H9 (cell line): ENCODE measurements at regions not wholly inside any gene's neighbourhood (a gene's known extent, or its start where the extent isn't known, plus 50 kb on each side); places are given as distances from the start of the nearest gene placed in this dataset.

Experiments
- DNase-seq: peaks from one replicate; pipeline ENCODE4 v3.0.0-alpha.2; 2017
- H2AFZ ChIP-seq: one replicate; pipeline ENCODE4 v1.6.1; 2013; ENCODE audit warnings: mild to moderate bottlenecking, low read length, control low read depth, moderate library complexity
- H2AK5ac ChIP-seq: 2 replicates; pipeline ENCODE4 v1.6.1; 2013; ENCODE audit warnings: low read length, control low read depth, mixed read lengths; ENCODE audit not compliant: insufficient read length
- H2BK120ac ChIP-seq: one replicate; pipeline ENCODE4 v1.6.1; 2013; ENCODE audit warnings: low read depth, mild to moderate bottlenecking, low read length, control low read depth, inconsistent platforms; ENCODE audit not compliant: poor library complexity, severe bottlenecking
- H2BK12ac ChIP-seq: 2 replicates; pipeline ENCODE4 v1.6.1; 2013; ENCODE audit warnings: low read length, control low read depth, mixed read lengths, low read depth; ENCODE audit not compliant: insufficient read length
- H2BK15ac ChIP-seq: 2 replicates; pipeline ENCODE4 v1.6.1; 2013; ENCODE audit warnings: low read depth, low read length, control low read depth
- H2BK20ac ChIP-seq: one replicate; pipeline ENCODE4 v1.6.1; 2013; ENCODE audit warnings: low read depth, mild to moderate bottlenecking, low read length, control low read depth, inconsistent platforms; ENCODE audit not compliant: poor library complexity, severe bottlenecking
- H2BK5ac ChIP-seq: 2 replicates; pipeline ENCODE4 v1.6.1; 2013; ENCODE audit warnings: low read length, control low read depth, mixed read lengths; ENCODE audit not compliant: insufficient read length
- H3K14ac ChIP-seq: 2 replicates; pipeline ENCODE4 v1.6.1; 2013; ENCODE audit warnings: low read length, control low read depth; ENCODE audit not compliant: insufficient read depth
- H3K18ac ChIP-seq: 2 replicates; pipeline ENCODE4 v1.6.1; 2013; ENCODE audit warnings: low read depth, mild to moderate bottlenecking, mixed read lengths, low read length, control low read depth; ENCODE audit not compliant: insufficient read length
- H3K23ac ChIP-seq: 2 replicates; pipeline ENCODE4 v1.6.1; 2013; ENCODE audit warnings: low read length, control low read depth, mixed read lengths, low read depth; ENCODE audit not compliant: insufficient read length
- H3K23me2 ChIP-seq: 2 replicates; pipeline ENCODE4 v1.6.1; 2013; ENCODE audit warnings: low read depth, mild to moderate bottlenecking, mixed read lengths, low read length, control low read depth; ENCODE audit not compliant: insufficient read length, poor library complexity, severe bottlenecking
- H3K27ac ChIP-seq: 2 replicates; pipeline ENCODE4 v1.5.1; 2013; ENCODE audit warnings: low read length, control low read depth, mixed read lengths, low read depth; ENCODE audit not compliant: insufficient read length
- H3K27me3 ChIP-seq: 2 replicates; pipeline ENCODE4 v1.6.1; 2013; ENCODE audit warnings: low read length, control low read depth, inconsistent platforms; ENCODE audit not compliant: insufficient read depth
- H3K4ac ChIP-seq: 2 replicates; pipeline ENCODE4 v1.6.1; 2013; ENCODE audit warnings: low read depth, mild to moderate bottlenecking, control low read depth, inconsistent platforms, low read length, moderate library complexity
- H3K4me1 ChIP-seq: 2 replicates; pipeline ENCODE4 v1.6.1; 2013; ENCODE audit warnings: low read length, control low read depth, inconsistent platforms; ENCODE audit not compliant: insufficient read depth
- H3K4me2 ChIP-seq: 2 replicates; pipeline ENCODE4 v1.6.1; 2013; ENCODE audit warnings: low read length, control low read depth, mixed read lengths; ENCODE audit not compliant: insufficient read length, insufficient read depth
- H3K56ac ChIP-seq: 2 replicates; pipeline ENCODE4 v1.6.1; 2013; ENCODE audit warnings: low read depth, mild to moderate bottlenecking, mixed read lengths, low read length, control low read depth; ENCODE audit not compliant: insufficient read length
- H3K79me1 ChIP-seq: 2 replicates; pipeline ENCODE4 v1.6.1; 2013; ENCODE audit warnings: low read depth, mild to moderate bottlenecking, moderate library complexity, low read length, control low read depth, inconsistent platforms; ENCODE audit not compliant: insufficient read depth, poor library complexity, severe bottlenecking
- H3K79me2 ChIP-seq: 2 replicates; pipeline ENCODE4 v1.6.1; 2013; ENCODE audit warnings: low read length, control low read depth, inconsistent platforms; ENCODE audit not compliant: insufficient read depth
- H3K9ac ChIP-seq: 2 replicates; pipeline ENCODE4 v1.6.1; 2013; ENCODE audit warnings: low read length, control low read depth, mixed read lengths; ENCODE audit not compliant: insufficient read length; ENCODE audit errors: extremely low read depth
- H3K9me3 ChIP-seq: one replicate; pipeline ENCODE4 v1.6.1; 2013; ENCODE audit warnings: low read depth, low read length, inconsistent platforms; ENCODE audit not compliant: control insufficient read depth
- H3T11ph ChIP-seq: one replicate; pipeline ENCODE4 v1.6.1; 2013; ENCODE audit warnings: mild to moderate bottlenecking, low read length, control low read depth, inconsistent platforms
- H4K20me1 ChIP-seq: one replicate; pipeline ENCODE4 v1.6.1; 2013; ENCODE audit not compliant: control insufficient read depth, insufficient read length, insufficient read depth
- H4K5ac ChIP-seq: 2 replicates; pipeline ENCODE4 v1.6.1; 2013; ENCODE audit warnings: low read depth, mild to moderate bottlenecking, mixed read lengths, low read length, control low read depth; ENCODE audit not compliant: insufficient read length
- H4K8ac ChIP-seq: replicated peaks from 2 replicates; pipeline ENCODE4 v1.6.1; 2013; ENCODE audit warnings: low read length, control low read depth, mixed read lengths, low read depth; ENCODE audit not compliant: insufficient read length
- H4K91ac ChIP-seq: 2 replicates; pipeline ENCODE4 v1.6.1; 2013; ENCODE audit warnings: low read depth, mild to moderate bottlenecking, moderate library complexity, mixed read lengths, low read length, control low read depth; ENCODE audit not compliant: insufficient read length
- H3K27ac Mint-ChIP-seq, 3 experiments: 2 replicates in 2 of 3; 3 replicates in 1 of 3; pipeline ENCODE4 v1.8.0; 2020 to 2021; ENCODE audit warnings: mixed read lengths in 3 of 3, mild to moderate bottlenecking in 1 of 3, moderate library complexity in 1 of 3
- H3K27me3 Mint-ChIP-seq: 2 replicates; pipeline ENCODE4 v1.8.0; 2021; ENCODE audit warnings: low read depth, mild to moderate bottlenecking, moderate library complexity, mixed read lengths
- H3K36me3 Mint-ChIP-seq, 3 experiments: 2 replicates in 2 of 3; 3 replicates in 1 of 3; pipeline ENCODE4 v1.8.0; 2020 to 2021; ENCODE audit warnings: low read depth in 3 of 3, mixed read lengths in 3 of 3; ENCODE audit not compliant: insufficient read depth in 1 of 3
- H3K4me1 Mint-ChIP-seq, 2 experiments: 2 replicates each; pipeline ENCODE4 v1.8.0; 2020; ENCODE audit warnings: mixed read lengths in 2 of 2
- H3K4me3 Mint-ChIP-seq, 2 experiments: 2 replicates in 1 of 2; 3 replicates in 1 of 2; pipeline ENCODE4 v1.8.0; 2020 to 2021; ENCODE audit warnings: mild to moderate bottlenecking in 2 of 2, mixed read lengths in 2 of 2, moderate library complexity in 1 of 2
- H3K9me3 Mint-ChIP-seq, 2 experiments: 2 replicates in 1 of 2; 3 replicates in 1 of 2; pipeline ENCODE4 v1.8.0; 2020; ENCODE audit warnings: mild to moderate bottlenecking in 2 of 2, mixed read lengths in 2 of 2, moderate library complexity in 1 of 2
- WGBS: extraction: QIAGEN DNeasy Blood & Tissue Kit; methylation state at CpG from one replicate; pipeline ENCODE4 v1.1.7; 2013; ENCODE audit warnings: missing lambda C conversion rate, low lambda C conversion rate, mixed read lengths; ENCODE audit not compliant: insufficient read length; ENCODE audit errors: extremely low coverage; 5-methylcytosine and 5-hydroxymethylcytosine counted together
- TF ChIP-seq, protein P1 (sequence below): fragments of 200-600 bp; sonication (generic); conservative IDR thresholded peaks from 3 replicates; pipeline ENCODE4 v1.8.0; 2021; ENCODE audit warnings: antibody characterized with exemption, mild to moderate bottlenecking

DNA sequence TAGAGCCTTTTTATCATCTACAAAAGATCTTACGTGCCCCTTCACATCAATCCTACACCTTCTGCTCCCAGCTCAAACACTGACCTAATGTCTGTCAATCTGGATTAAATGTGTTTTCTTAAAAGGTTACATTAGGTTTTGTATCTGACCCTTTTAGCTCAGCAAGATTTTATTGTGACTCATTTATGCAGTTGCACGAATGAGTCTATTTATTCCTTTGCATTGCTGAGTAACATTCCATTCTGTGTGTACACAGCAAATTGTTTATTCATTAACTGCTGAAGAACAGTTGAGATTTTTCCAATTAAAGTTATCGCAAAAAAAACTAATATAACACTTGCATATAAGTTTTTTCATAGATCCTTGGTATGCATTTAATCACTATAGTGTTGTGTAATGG lies 253.9 kb upstream of the GPC6 start:
- Histone ChIP-seq H4K5ac (no peak overlapping the region), H3K79me2 (no peaks in the 10 kb centered on the region), H4K91ac (no peak overlapping the region), H3K9ac (no peak overlapping the region), H2BK12ac (no peak overlapping the region), H2AFZ (no peak overlapping the region), H4K8ac (no peak overlapping the region), H2BK120ac (no peak overlapping the region), H3T11ph (no peak overlapping the region), H3K4me2 (no peak overlapping the region), H2BK5ac (no peak overlapping the region), H2BK15ac (no peak overlapping the region), H3K4me1 (no peaks in the 10 kb centered on the region), H3K9me3 (no peaks in the 10 kb centered on the region), H3K4ac (no peak overlapping the region), H3K14ac (no peak overlapping the region), H2BK20ac (no peak overlapping the region), H3K27ac (no peak overlapping the region), H2AK5ac (no peak overlapping the region), H3K27me3 (no peaks in the 10 kb centered on the region), H3K79me1 (no peaks in the 10 kb centered on the region), H4K20me1 (no peaks in the 10 kb centered on the region), H3K23ac (no peak overlapping the region), H3K23me2 (no peaks in the 10 kb centered on the region), H3K18ac (no peak overlapping the region), H3K56ac (no peak overlapping the region)
- no peak overlapping the region for H3K4me3 Mint-ChIP-seq
- WGBS: no CpG with 5 or more reads among the region's 3 CpGs
- TF ChIP-seq, protein P1, sequence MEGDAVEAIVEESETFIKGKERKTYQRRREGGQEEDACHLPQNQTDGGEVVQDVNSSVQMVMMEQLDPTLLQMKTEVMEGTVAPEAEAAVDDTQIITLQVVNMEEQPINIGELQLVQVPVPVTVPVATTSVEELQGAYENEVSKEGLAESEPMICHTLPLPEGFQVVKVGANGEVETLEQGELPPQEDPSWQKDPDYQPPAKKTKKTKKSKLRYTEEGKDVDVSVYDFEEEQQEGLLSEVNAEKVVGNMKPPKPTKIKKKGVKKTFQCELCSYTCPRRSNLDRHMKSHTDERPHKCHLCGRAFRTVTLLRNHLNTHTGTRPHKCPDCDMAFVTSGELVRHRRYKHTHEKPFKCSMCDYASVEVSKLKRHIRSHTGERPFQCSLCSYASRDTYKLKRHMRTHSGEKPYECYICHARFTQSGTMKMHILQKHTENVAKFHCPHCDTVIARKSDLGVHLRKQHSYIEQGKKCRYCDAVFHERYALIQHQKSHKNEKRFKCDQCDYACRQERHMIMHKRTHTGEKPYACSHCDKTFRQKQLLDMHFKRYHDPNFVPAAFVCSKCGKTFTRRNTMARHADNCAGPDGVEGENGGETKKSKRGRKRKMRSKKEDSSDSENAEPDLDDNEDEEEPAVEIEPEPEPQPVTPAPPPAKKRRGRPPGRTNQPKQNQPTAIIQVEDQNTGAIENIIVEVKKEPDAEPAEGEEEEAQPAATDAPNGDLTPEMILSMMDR: no peak
- DNase-seq: no peak
- H3K9me3 Mint-ChIP-seq: peaks cover 0 to 4% of the 10 kb centered on the region in 2 experiments; a peak in 1 of 5 replicates
- H3K27ac Mint-ChIP-seq: no peak overlapping the region; a peak in 1 of 7 replicates
- no peaks in the 10 kb centered on the region for H3K27me3 Mint-ChIP-seq
- no peaks in the 10 kb centered on the region for H3K4me1 Mint-ChIP-seq
- H3K36me3 Mint-ChIP-seq: peaks cover 0 to 1% (median 0%) of the 10 kb centered on the region in 3 experiments; a peak in 2 of 7 replicates
